ENCODE measurements at regions not wholly inside any gene's neighbourhood (a gene's known extent, or its start where the extent isn't known, plus 50 kb on each side); places are given as distances from the start of the nearest gene placed in this dataset.

- no peak for DNase-seq
- Histone ChIP-seq H3K27me3 (no peaks in the 10 kb centered on the region), H3K4me1 (no peaks in the 10 kb centered on the region), H3K4me3 (ENCODE audit: low read depth, low read length) (no peak overlapping the region), H3K36me3 (no peaks in the 10 kb centered on the region), H3K9me3 (no peaks in the 10 kb centered on the region)
- TF ChIP-seq CTCF (IDR thresholded peaks at IDR 0.05; ENCODE audit: low read depth, low read length), result no peak
Measured at GRCh38 chr9:105026451-105026850, 98.5 kb upstream of the ABCA1 start.

GRCh38 chr9:105027084-105027483, 99.1 kb upstream of the ABCA1 start:
- Histone ChIP-seq H3K4me1 (no peaks in the 10 kb centered on the region), H3K4me3 (ENCODE audit: low read depth, low read length) (no peak overlapping the region), H3K27me3 (no peaks in the 10 kb centered on the region), H3K9me3 (no peaks in the 10 kb centered on the region), H3K36me3 (no peaks in the 10 kb centered on the region)
- no peak for TF ChIP-seq CTCF (IDR thresholded peaks at IDR 0.05; ENCODE audit: low read depth, low read length)
- no peak for DNase-seq

GRCh38 chr9:105030285-105030684, 102.3 kb upstream of the ABCA1 start:
- no peaks in the 10 kb centered on the region for H3K27me3 ChIP-seq
- H3K4me1 ChIP-seq, result no peaks in the 10 kb centered on the region
- H3K36me3 ChIP-seq, result no peaks in the 10 kb centered on the region
- no peak overlapping the region for H3K4me3 ChIP-seq (ENCODE audit: low read depth, low read length)
- no peak for TF ChIP-seq CTCF (IDR thresholded peaks at IDR 0.05; ENCODE audit: low read depth, low read length)
- DNase-seq, result no peak
- H3K9me3 ChIP-seq, result no peaks in the 10 kb centered on the region

- H3K27me3 ChIP-seq, result peaks cover 3% of the 10 kb centered on the region; the same call in 1 of the 2 replicates
- DNase-seq, result no peak
- no peak for TF ChIP-seq CTCF (IDR thresholded peaks at IDR 0.05; ENCODE audit: low read depth, low read length)
- H3K36me3 ChIP-seq, result no peaks in the 10 kb centered on the region
- no peak overlapping the region for H3K4me3 ChIP-seq (ENCODE audit: low read depth, low read length)
- no peaks in the 10 kb centered on the region for H3K9me3 ChIP-seq
- H3K4me1 ChIP-seq, result no peaks in the 10 kb centered on the region
Measured at GRCh38 chr9:105037139-105037538, 109.2 kb upstream of the ABCA1 start.

- H3K36me3 ChIP-seq, result no peaks in the 10 kb centered on the region
- no peak for DNase-seq
- H3K9me3 ChIP-seq, result no peaks in the 10 kb centered on the region
- H3K27me3 ChIP-seq, result peaks cover 3% of the 10 kb centered on the region; the same call in 1 of the 2 replicates
- no peak for TF ChIP-seq CTCF (IDR thresholded peaks at IDR 0.05; ENCODE audit: low read depth, low read length)
- no peaks in the 10 kb centered on the region for H3K4me1 ChIP-seq
- H3K4me3 ChIP-seq (ENCODE audit: low read depth, low read length), result no peak overlapping the region
Measured at GRCh38 chr9:105038051-105038450, 110.1 kb upstream of the ABCA1 start.

- H3K9me3 ChIP-seq, result no peaks in the 10 kb centered on the region
- DNase-seq, result no peak
- H3K27me3 ChIP-seq, result peaks cover 8% of the 10 kb centered on the region
- no peak for TF ChIP-seq CTCF (IDR thresholded peaks at IDR 0.05; ENCODE audit: low read depth, low read length)
- H3K4me1 ChIP-seq, result no peaks in the 10 kb centered on the region
- no peaks in the 10 kb centered on the region for H3K36me3 ChIP-seq
- no peak overlapping the region for H3K4me3 ChIP-seq (ENCODE audit: low read depth, low read length)
Measured at GRCh38 chr9:105039175-105039799, 111.3 kb upstream of the ABCA1 start.
